H9 (cell line): ENCODE measurements at regions not wholly inside any gene's neighbourhood (a gene's known extent, or its start where the extent isn't known, plus 50 kb on each side); places are given as distances from the start of the nearest gene placed in this dataset.

Source experiments
- DNase-seq: peaks from one replicate; pipeline ENCODE4 v3.0.0-alpha.2; 2017
- H2AFZ ChIP-seq: one replicate; pipeline ENCODE4 v1.6.1; 2013; ENCODE audit warnings: mild to moderate bottlenecking, low read length, control low read depth, moderate library complexity
- H2AK5ac ChIP-seq: 2 replicates; pipeline ENCODE4 v1.6.1; 2013; ENCODE audit warnings: low read length, control low read depth, mixed read lengths; ENCODE audit not compliant: insufficient read length
- H2BK120ac ChIP-seq: one replicate; pipeline ENCODE4 v1.6.1; 2013; ENCODE audit warnings: low read depth, mild to moderate bottlenecking, low read length, control low read depth, inconsistent platforms; ENCODE audit not compliant: poor library complexity, severe bottlenecking
- H2BK12ac ChIP-seq: 2 replicates; pipeline ENCODE4 v1.6.1; 2013; ENCODE audit warnings: low read length, control low read depth, mixed read lengths, low read depth; ENCODE audit not compliant: insufficient read length
- H2BK15ac ChIP-seq: 2 replicates; pipeline ENCODE4 v1.6.1; 2013; ENCODE audit warnings: low read depth, low read length, control low read depth
- H2BK20ac ChIP-seq: one replicate; pipeline ENCODE4 v1.6.1; 2013; ENCODE audit warnings: low read depth, mild to moderate bottlenecking, low read length, control low read depth, inconsistent platforms; ENCODE audit not compliant: poor library complexity, severe bottlenecking
- H2BK5ac ChIP-seq: 2 replicates; pipeline ENCODE4 v1.6.1; 2013; ENCODE audit warnings: low read length, control low read depth, mixed read lengths; ENCODE audit not compliant: insufficient read length
- H3K14ac ChIP-seq: 2 replicates; pipeline ENCODE4 v1.6.1; 2013; ENCODE audit warnings: low read length, control low read depth; ENCODE audit not compliant: insufficient read depth
- H3K18ac ChIP-seq: 2 replicates; pipeline ENCODE4 v1.6.1; 2013; ENCODE audit warnings: low read depth, mild to moderate bottlenecking, mixed read lengths, low read length, control low read depth; ENCODE audit not compliant: insufficient read length
- H3K23ac ChIP-seq: 2 replicates; pipeline ENCODE4 v1.6.1; 2013; ENCODE audit warnings: low read length, control low read depth, mixed read lengths, low read depth; ENCODE audit not compliant: insufficient read length
- H3K23me2 ChIP-seq: 2 replicates; pipeline ENCODE4 v1.6.1; 2013; ENCODE audit warnings: low read depth, mild to moderate bottlenecking, mixed read lengths, low read length, control low read depth; ENCODE audit not compliant: insufficient read length, poor library complexity, severe bottlenecking
- H3K27ac ChIP-seq: 2 replicates; pipeline ENCODE4 v1.5.1; 2013; ENCODE audit warnings: low read length, control low read depth, mixed read lengths, low read depth; ENCODE audit not compliant: insufficient read length
- H3K27me3 ChIP-seq: 2 replicates; pipeline ENCODE4 v1.6.1; 2013; ENCODE audit warnings: low read length, control low read depth, inconsistent platforms; ENCODE audit not compliant: insufficient read depth
- H3K4ac ChIP-seq: 2 replicates; pipeline ENCODE4 v1.6.1; 2013; ENCODE audit warnings: low read depth, mild to moderate bottlenecking, control low read depth, inconsistent platforms, low read length, moderate library complexity
- H3K4me1 ChIP-seq: 2 replicates; pipeline ENCODE4 v1.6.1; 2013; ENCODE audit warnings: low read length, control low read depth, inconsistent platforms; ENCODE audit not compliant: insufficient read depth
- H3K4me2 ChIP-seq: 2 replicates; pipeline ENCODE4 v1.6.1; 2013; ENCODE audit warnings: low read length, control low read depth, mixed read lengths; ENCODE audit not compliant: insufficient read length, insufficient read depth
- H3K56ac ChIP-seq: 2 replicates; pipeline ENCODE4 v1.6.1; 2013; ENCODE audit warnings: low read depth, mild to moderate bottlenecking, mixed read lengths, low read length, control low read depth; ENCODE audit not compliant: insufficient read length
- H3K79me1 ChIP-seq: 2 replicates; pipeline ENCODE4 v1.6.1; 2013; ENCODE audit warnings: low read depth, mild to moderate bottlenecking, moderate library complexity, low read length, control low read depth, inconsistent platforms; ENCODE audit not compliant: insufficient read depth, poor library complexity, severe bottlenecking
- H3K79me2 ChIP-seq: 2 replicates; pipeline ENCODE4 v1.6.1; 2013; ENCODE audit warnings: low read length, control low read depth, inconsistent platforms; ENCODE audit not compliant: insufficient read depth
- H3K9ac ChIP-seq: 2 replicates; pipeline ENCODE4 v1.6.1; 2013; ENCODE audit warnings: low read length, control low read depth, mixed read lengths; ENCODE audit not compliant: insufficient read length; ENCODE audit errors: extremely low read depth
- H3K9me3 ChIP-seq: one replicate; pipeline ENCODE4 v1.6.1; 2013; ENCODE audit warnings: low read depth, low read length, inconsistent platforms; ENCODE audit not compliant: control insufficient read depth
- H3T11ph ChIP-seq: one replicate; pipeline ENCODE4 v1.6.1; 2013; ENCODE audit warnings: mild to moderate bottlenecking, low read length, control low read depth, inconsistent platforms
- H4K20me1 ChIP-seq: one replicate; pipeline ENCODE4 v1.6.1; 2013; ENCODE audit not compliant: control insufficient read depth, insufficient read length, insufficient read depth
- H4K5ac ChIP-seq: 2 replicates; pipeline ENCODE4 v1.6.1; 2013; ENCODE audit warnings: low read depth, mild to moderate bottlenecking, mixed read lengths, low read length, control low read depth; ENCODE audit not compliant: insufficient read length
- H4K8ac ChIP-seq: replicated peaks from 2 replicates; pipeline ENCODE4 v1.6.1; 2013; ENCODE audit warnings: low read length, control low read depth, mixed read lengths, low read depth; ENCODE audit not compliant: insufficient read length
- H4K91ac ChIP-seq: 2 replicates; pipeline ENCODE4 v1.6.1; 2013; ENCODE audit warnings: low read depth, mild to moderate bottlenecking, moderate library complexity, mixed read lengths, low read length, control low read depth; ENCODE audit not compliant: insufficient read length
- H3K27ac Mint-ChIP-seq, 3 experiments: 2 replicates in 2 of 3; 3 replicates in 1 of 3; pipeline ENCODE4 v1.8.0; 2020 to 2021; ENCODE audit warnings: mixed read lengths in 3 of 3, mild to moderate bottlenecking in 1 of 3, moderate library complexity in 1 of 3
- H3K27me3 Mint-ChIP-seq: 2 replicates; pipeline ENCODE4 v1.8.0; 2021; ENCODE audit warnings: low read depth, mild to moderate bottlenecking, moderate library complexity, mixed read lengths
- H3K36me3 Mint-ChIP-seq, 3 experiments: 2 replicates in 2 of 3; 3 replicates in 1 of 3; pipeline ENCODE4 v1.8.0; 2020 to 2021; ENCODE audit warnings: low read depth in 3 of 3, mixed read lengths in 3 of 3; ENCODE audit not compliant: insufficient read depth in 1 of 3
- H3K4me1 Mint-ChIP-seq, 2 experiments: 2 replicates each; pipeline ENCODE4 v1.8.0; 2020; ENCODE audit warnings: mixed read lengths in 2 of 2
- H3K4me3 Mint-ChIP-seq, 2 experiments: 2 replicates in 1 of 2; 3 replicates in 1 of 2; pipeline ENCODE4 v1.8.0; 2020 to 2021; ENCODE audit warnings: mild to moderate bottlenecking in 2 of 2, mixed read lengths in 2 of 2, moderate library complexity in 1 of 2
- H3K9me3 Mint-ChIP-seq, 2 experiments: 2 replicates in 1 of 2; 3 replicates in 1 of 2; pipeline ENCODE4 v1.8.0; 2020; ENCODE audit warnings: mild to moderate bottlenecking in 2 of 2, mixed read lengths in 2 of 2, moderate library complexity in 1 of 2
- CTCF ChIP-seq: fragments of 200-600 bp; sonication (generic); conservative IDR thresholded peaks from 3 replicates; pipeline ENCODE4 v1.8.0; 2021; ENCODE audit warnings: antibody characterized with exemption, mild to moderate bottlenecking
- WGBS: extraction: QIAGEN DNeasy Blood & Tissue Kit; methylation state at CpG from one replicate; pipeline ENCODE4 v1.1.7; 2013; ENCODE audit warnings: missing lambda C conversion rate, low lambda C conversion rate, mixed read lengths; ENCODE audit not compliant: insufficient read length; ENCODE audit errors: extremely low coverage; 5-methylcytosine and 5-hydroxymethylcytosine counted together

GRCh38 chr1:95553595-95553994 is 319.6 kb downstream of the RWDD3 start:
- Mint-ChIP-seq H3K4me3 (no peak overlapping the region), H3K36me3 (peaks cover 15 to 37% (median 16%) of the 10 kb centered on the region in 3 experiments), H3K27ac (no peak overlapping the region), H3K4me1 (peaks cover 3 to 4% of the 10 kb centered on the region in 2 experiments; a peak in 2 of 4 replicates), H3K9me3 (peaks cover 27 to 37% of the 10 kb centered on the region in 2 experiments), H3K27me3 (no peaks in the 10 kb centered on the region)
- H3K27me3 ChIP-seq: no peaks in the 10 kb centered on the region
- H3K4ac ChIP-seq: no peak overlapping the region
- no peak overlapping the region for H4K8ac ChIP-seq
- no peak overlapping the region for H3K14ac ChIP-seq
- H2BK20ac ChIP-seq: no peak overlapping the region
- H3K9me3 ChIP-seq: no peaks in the 10 kb centered on the region
- H3K23me2 ChIP-seq: no peaks in the 10 kb centered on the region
- H4K91ac ChIP-seq: no peak overlapping the region
- no peak overlapping the region for H3K56ac ChIP-seq
- no peak overlapping the region for H2AFZ ChIP-seq
- H3K4me2 ChIP-seq: no peak overlapping the region
- H4K20me1 ChIP-seq: no peaks in the 10 kb centered on the region
- no peaks in the 10 kb centered on the region for H3K79me1 ChIP-seq
- WGBS: 100% methylated on average over 1 of the region's 5 CpGs
- no peak overlapping the region for H2AK5ac ChIP-seq
- no peaks in the 10 kb centered on the region for H3K4me1 ChIP-seq
- H3K18ac ChIP-seq: no peak overlapping the region
- H3K27ac ChIP-seq: no peak overlapping the region
- no peak overlapping the region for H3K9ac ChIP-seq
- H2BK15ac ChIP-seq: no peak overlapping the region
- DNase-seq: no peak
- H3T11ph ChIP-seq: no peak overlapping the region
- H2BK12ac ChIP-seq: no peak overlapping the region
- no peak overlapping the region for H2BK120ac ChIP-seq
- no peak for TF ChIP-seq CTCF
- H3K79me2 ChIP-seq: no peaks in the 10 kb centered on the region
- H4K5ac ChIP-seq: no peak overlapping the region
- no peak overlapping the region for H3K23ac ChIP-seq
- no peak overlapping the region for H2BK5ac ChIP-seq
